ENCODE measurements at regions not wholly inside any gene's neighbourhood (a gene's known extent, or its start where the extent isn't known, plus 50 kb on each side); places are given as distances from the start of the nearest gene placed in this dataset.

GRCh38 chr3:66620296-66620695, 119.5 kb upstream of the LRIG1 start:
- no peaks in the 10 kb centered on the region for H3K36me3 ChIP-seq
- WGBS, 2 donors = 66 to 67% methylated on average over 9 of the region's 9 CpGs
- TF ChIP-seq, protein P1, sequence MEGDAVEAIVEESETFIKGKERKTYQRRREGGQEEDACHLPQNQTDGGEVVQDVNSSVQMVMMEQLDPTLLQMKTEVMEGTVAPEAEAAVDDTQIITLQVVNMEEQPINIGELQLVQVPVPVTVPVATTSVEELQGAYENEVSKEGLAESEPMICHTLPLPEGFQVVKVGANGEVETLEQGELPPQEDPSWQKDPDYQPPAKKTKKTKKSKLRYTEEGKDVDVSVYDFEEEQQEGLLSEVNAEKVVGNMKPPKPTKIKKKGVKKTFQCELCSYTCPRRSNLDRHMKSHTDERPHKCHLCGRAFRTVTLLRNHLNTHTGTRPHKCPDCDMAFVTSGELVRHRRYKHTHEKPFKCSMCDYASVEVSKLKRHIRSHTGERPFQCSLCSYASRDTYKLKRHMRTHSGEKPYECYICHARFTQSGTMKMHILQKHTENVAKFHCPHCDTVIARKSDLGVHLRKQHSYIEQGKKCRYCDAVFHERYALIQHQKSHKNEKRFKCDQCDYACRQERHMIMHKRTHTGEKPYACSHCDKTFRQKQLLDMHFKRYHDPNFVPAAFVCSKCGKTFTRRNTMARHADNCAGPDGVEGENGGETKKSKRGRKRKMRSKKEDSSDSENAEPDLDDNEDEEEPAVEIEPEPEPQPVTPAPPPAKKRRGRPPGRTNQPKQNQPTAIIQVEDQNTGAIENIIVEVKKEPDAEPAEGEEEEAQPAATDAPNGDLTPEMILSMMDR (IDR thresholded peaks at IDR 0.05) = no peak
- no peak overlapping the region for H3K27ac ChIP-seq
- H3K4me3 ChIP-seq = no peak overlapping the region
- DNase-seq (ENCODE audit: low spot score in 2 of 2) = no peak
- H3K4me1 ChIP-seq = peaks cover 0 to 20% (median 2%) of the 10 kb centered on the region in 4 donors
- H3K9me3 ChIP-seq = no peaks in the 10 kb centered on the region
- no peaks in the 10 kb centered on the region for H3K27me3 ChIP-seq

DNA sequence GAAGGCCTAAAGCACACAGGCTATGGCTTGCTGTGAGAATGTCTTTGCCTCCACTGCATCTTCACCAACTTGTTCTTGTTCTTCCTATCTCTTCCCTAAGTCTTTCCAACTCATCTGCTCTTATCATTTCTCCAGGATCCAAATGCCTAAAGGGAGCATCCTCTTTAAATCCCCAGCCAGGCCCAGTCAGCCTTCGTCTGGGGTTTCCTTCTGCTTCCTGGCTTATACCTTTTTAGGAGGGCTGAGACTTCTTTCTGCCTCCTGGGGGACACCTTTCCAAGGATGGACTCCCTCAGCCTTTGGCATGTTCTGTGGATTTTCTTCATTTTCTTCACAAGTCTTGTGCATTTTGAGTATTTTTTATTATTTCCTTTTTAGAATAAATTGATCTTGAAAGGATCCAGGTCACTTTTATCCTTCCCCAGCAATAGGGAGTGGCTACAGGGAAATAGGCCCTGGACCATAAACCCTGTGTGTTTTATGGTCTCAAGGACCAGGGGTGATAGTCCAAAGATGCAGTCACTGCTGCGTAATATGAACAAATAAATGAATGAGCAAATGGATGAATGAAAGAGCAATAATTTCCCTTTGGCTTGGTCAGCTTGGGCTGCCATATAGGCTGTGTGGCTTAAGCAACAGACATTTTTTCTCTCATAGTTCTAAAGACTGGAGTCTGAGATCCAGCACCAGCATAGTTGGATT, 122.1 kb upstream of the LRIG1 start:
- WGBS, 2 donors = 92 to 97% methylated on average over 2 of the region's 2 CpGs
- Histone ChIP-seq H3K4me1 (peaks cover 0 to 14% (median 2%) of the 10 kb centered on the region in 4 donors), H3K36me3 (no peaks in the 10 kb centered on the region), H3K27ac (no peak overlapping the region), H3K4me3 (no peak overlapping the region), H3K9me3 (no peaks in the 10 kb centered on the region), H3K27me3 (no peaks in the 10 kb centered on the region)
- no peak for DNase-seq (ENCODE audit: low spot score in 2 of 2)
- TF ChIP-seq EP300 (IDR thresholded peaks at IDR 0.05) (no peak), POLR2A (IDR thresholded peaks at IDR 0.05) (no peak)

GRCh38 chr3:66625505-66626216, 124.8 kb upstream of the LRIG1 start:
- TF ChIP-seq EP300 (IDR thresholded peaks at IDR 0.05) (no peak), POLR2A (IDR thresholded peaks at IDR 0.05) (no peak)
- TF ChIP-seq, protein P1 (IDR thresholded peaks at IDR 0.05) = no peak

DNA sequence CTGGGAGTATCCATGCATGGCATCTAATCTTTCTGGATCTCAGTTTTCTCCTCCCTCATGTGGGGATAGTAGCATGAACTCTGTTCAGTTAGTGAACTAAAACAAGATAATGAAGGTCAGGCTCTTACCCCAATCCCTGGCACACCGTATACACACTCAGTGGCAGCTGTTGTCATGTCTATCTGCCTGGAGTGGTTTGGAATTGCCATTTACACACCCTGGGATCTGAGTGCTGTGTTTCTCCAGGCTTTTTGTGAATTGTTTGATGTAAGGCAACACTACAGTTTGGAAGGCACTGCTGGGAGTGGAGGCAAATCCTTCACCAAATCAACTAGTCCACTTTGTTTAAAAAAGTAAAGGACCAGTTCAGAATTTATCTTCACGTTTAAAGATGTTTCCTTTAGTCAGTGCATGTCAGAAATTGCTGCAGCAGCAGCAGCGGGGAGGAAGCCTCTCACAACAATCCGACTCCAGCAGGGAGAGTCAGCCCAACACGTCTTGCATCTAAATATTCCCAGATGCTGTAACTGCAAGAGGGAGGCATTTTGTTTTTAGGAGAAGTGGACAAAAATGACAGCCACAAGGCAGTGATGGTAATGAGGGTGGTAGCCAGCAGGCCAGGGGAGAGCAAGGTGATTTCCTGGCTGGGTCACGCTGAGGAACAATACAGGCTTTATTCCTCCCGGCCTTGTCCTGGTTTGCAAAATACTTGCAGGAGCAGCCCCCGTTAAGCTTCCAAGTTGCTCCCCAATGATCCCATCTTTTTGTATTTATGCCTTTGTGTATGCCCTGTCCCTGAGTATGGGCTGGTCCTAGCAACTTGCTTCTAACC, 128.5 kb upstream of the LRIG1 start:
- peaks cover 0 to 7% (median 2%) of the 10 kb centered on the region in 4 donors for H3K4me1 ChIP-seq
- H3K4me3 ChIP-seq = no peak overlapping the region
- DNase-seq (ENCODE audit: low spot score in 2 of 2) = no peak
- H3K36me3 ChIP-seq = no peaks in the 10 kb centered on the region
- TF ChIP-seq, protein P1 (IDR thresholded peaks at IDR 0.05) = no peak
- no peak for TF ChIP-seq POLR2A (IDR thresholded peaks at IDR 0.05)
- TF ChIP-seq EP300 (IDR thresholded peaks at IDR 0.05) = no peak
- no peaks in the 10 kb centered on the region for H3K27me3 ChIP-seq
- WGBS, 2 donors = 40 to 44% methylated on average over 8 of the region's 8 CpGs
- no peaks in the 10 kb centered on the region for H3K9me3 ChIP-seq
- H3K27ac ChIP-seq = no peak overlapping the region

More at GRCh38 chr3:66625505-66626216, 124.8 kb upstream of the LRIG1 start:
- Histone ChIP-seq H3K27ac (no peak overlapping the region), H3K4me3 (no peak overlapping the region), H3K9me3 (no peaks in the 10 kb centered on the region), H3K27me3 (no peaks in the 10 kb centered on the region), H3K36me3 (no peaks in the 10 kb centered on the region), H3K4me1 (peaks cover 0 to 7% (median 2%) of the 10 kb centered on the region in 4 donors)
- 60 to 61% methylated on average over 5 of the region's 5 CpGs for WGBS, 2 donors
- DNase-seq (ENCODE audit: low spot score in 2 of 2) = no peak

DNA sequence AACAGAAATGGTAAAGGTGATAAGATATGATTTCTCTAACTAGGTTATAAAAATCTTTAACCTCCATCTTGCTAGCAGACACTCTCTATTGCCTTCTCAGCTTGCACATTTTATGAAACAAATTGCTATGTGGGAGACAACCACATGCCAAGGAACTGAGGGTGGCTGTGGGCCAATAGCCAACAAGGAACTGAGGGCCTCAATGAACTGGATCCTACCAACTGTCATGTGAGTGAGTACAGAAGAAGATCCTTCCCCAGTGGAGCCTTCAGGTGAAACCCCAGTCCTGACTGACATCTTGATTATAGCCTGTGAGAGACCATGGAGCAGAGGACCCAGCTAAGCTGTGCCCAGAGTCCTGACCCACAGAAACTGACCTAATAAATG, 129.2 kb upstream of the LRIG1 start:
- Histone ChIP-seq H3K9me3 (no peaks in the 10 kb centered on the region), H3K27ac (no peak overlapping the region), H3K4me1 (peaks cover 0 to 6% (median 2%) of the 10 kb centered on the region in 4 donors), H3K4me3 (no peak overlapping the region), H3K36me3 (no peaks in the 10 kb centered on the region), H3K27me3 (no peaks in the 10 kb centered on the region)
- TF ChIP-seq EP300 (IDR thresholded peaks at IDR 0.05) = no peak
- DNase-seq (ENCODE audit: low spot score in 2 of 2) = no peak
